Pancreas (tissue), 10 donors: ENCODE measurements at regions not wholly inside any gene's neighbourhood (a gene's known extent, or its start where the extent isn't known, plus 50 kb on each side); places are given as distances from the start of the nearest gene placed in this dataset.

Experiments used
- ATAC-seq, 4 donors: fragments of 200-7000 bp; cut with Tn5 transposase; one replicate each; pipeline versions ENCODE4 v1.8.0 to v1.9.1; 2020; ENCODE audit warnings: mild to moderate bottlenecking in 4 of 4, moderate library complexity in 4 of 4
- DNase-seq, 6 donors: peaks; one replicate each; pipeline ENCODE4 v3.0.0-alpha.2; 2020
- FAIRE-seq: peaks from 2 replicates; lab custom pipeline; 2012; peaks lifted over from hg19 to GRCh38; lab: Jason Lieb, UNC
- H3K27ac ChIP-seq, 4 donors: fragments of 200-600 bp; sonication (generic); 1 replicate in 3 of 4; 2 replicates in 1 of 4; pipeline versions ENCODE4 v1.5.0 to v1.8.0; 2020
- H3K27me3 ChIP-seq, 4 donors: fragments of 200-600 bp; one replicate each; pipeline ENCODE4 v1.8.0; 2021
- H3K36me3 ChIP-seq, 3 donors: fragments of 200-600 bp; sonication (generic) in 1 of 3; one replicate each; pipeline versions ENCODE4 v1.5.0 to v1.8.0; 2020 to 2021
- H3K4me1 ChIP-seq, 3 donors: fragments of 200-600 bp; one replicate each; pipeline ENCODE4 v1.8.0; 2021
- H3K4me3 ChIP-seq, 4 donors: fragments of 200-600 bp; sonication (generic) in 2 of 4; one replicate each; pipeline versions ENCODE4 v1.5.0 to v1.8.0; 2020 to 2021
- H3K9me3 ChIP-seq, 4 donors: fragments of 200-600 bp; one replicate each; pipeline ENCODE4 v1.8.0; 2021
- WGBS, 2 donors: extraction: QIAGEN DNeasy Blood & Tissue Kit; methylation state at CpG; one replicate each; pipeline ENCODE4 v1.1.7; 2013; 5-methylcytosine and 5-hydroxymethylcytosine counted together
- intact Hi-C, 3 donors: fragments of 100-400 bp; cut with DNase I; formaldehyde crosslinking; loops; one replicate each; pipeline versions ENCODE4 v1.11.1 to v1.14.2; 2022
- TF ChIP-seq, protein P1 (sequence below), 4 donors: fragments of 200-600 bp; sonication (generic) in 3 of 4; IDR thresholded peaks; one replicate each; pipeline versions ENCODE4 v1.5.0 to v1.8.0; 2021; ENCODE audit warnings: antibody characterized with exemption in 4 of 4
- donor health status: healthy with polysubstance abuse.
- donor health status: DM: no; HTN: no; CAD: no; lungs with moderate emphysema.
- donor health status: DM: no; HTN: no; CAD: no.
- donor health status: control.
- donor health status: control.
- donor health status: Bipolar disorder and iron deficiency.
- donor health status: DM: yes; HTN: yes; CAD: no.
- donor health status: DM: no; HTN: no; CAD: no.
- donor health status: DM: no; HTN: no; CAD: no.
- donor health status: DM: yes; HTN: yes; CAD: no.

- H3K4me1 ChIP-seq, result peaks cover 8 to 30% (median 28%) of the 10 kb centered on the region in 3 donors
- peak; percentile 80 to 92 (median 88) for ATAC-seq
- intact Hi-C loops, result no loop called here
- H3K27ac ChIP-seq, result peak overlapping the region in 1 of 4 donors; percentile 64
- DNase-seq, result peak in 3 of 6 donors; percentile 15 to 21 (median 19)
- TF ChIP-seq, protein P1, sequence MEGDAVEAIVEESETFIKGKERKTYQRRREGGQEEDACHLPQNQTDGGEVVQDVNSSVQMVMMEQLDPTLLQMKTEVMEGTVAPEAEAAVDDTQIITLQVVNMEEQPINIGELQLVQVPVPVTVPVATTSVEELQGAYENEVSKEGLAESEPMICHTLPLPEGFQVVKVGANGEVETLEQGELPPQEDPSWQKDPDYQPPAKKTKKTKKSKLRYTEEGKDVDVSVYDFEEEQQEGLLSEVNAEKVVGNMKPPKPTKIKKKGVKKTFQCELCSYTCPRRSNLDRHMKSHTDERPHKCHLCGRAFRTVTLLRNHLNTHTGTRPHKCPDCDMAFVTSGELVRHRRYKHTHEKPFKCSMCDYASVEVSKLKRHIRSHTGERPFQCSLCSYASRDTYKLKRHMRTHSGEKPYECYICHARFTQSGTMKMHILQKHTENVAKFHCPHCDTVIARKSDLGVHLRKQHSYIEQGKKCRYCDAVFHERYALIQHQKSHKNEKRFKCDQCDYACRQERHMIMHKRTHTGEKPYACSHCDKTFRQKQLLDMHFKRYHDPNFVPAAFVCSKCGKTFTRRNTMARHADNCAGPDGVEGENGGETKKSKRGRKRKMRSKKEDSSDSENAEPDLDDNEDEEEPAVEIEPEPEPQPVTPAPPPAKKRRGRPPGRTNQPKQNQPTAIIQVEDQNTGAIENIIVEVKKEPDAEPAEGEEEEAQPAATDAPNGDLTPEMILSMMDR (IDR thresholded peaks at IDR 0.05), result no peak
- H3K27me3 ChIP-seq, result no peaks in the 10 kb centered on the region
- H3K4me3 ChIP-seq, result no peak overlapping the region
- H3K36me3 ChIP-seq, result no peaks in the 10 kb centered on the region
- 15 to 18% methylated on average over 4 of the region's 4 CpGs for WGBS, 2 donors
- H3K9me3 ChIP-seq, result no peaks in the 10 kb centered on the region
- peak; percentile 72 for FAIRE-seq
Measured at GRCh38 chr2:39550701-39551285, 113.7 kb upstream of the MAP4K3 start.

DNA sequence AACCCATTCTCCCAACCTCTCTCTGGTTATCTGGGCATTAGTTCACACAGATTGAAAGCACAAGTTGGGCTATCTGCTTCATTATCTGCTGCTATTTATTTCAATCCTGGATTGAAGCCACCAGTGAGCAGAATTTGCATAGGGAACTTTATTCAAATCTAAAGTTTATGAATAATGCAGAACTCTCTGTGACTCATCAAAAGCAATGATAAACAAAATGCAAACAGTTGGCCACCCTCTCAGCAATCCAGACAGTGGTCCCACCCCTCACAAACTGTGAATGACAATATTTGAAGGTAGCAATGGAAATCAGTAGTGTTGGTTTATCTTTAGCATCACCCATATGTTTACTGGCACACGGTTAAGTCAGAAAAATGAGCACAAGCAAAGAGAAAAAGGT lies 106.8 kb upstream of the TMEM178A start:
- FAIRE-seq (no peak), ATAC-seq (no peak), DNase-seq (no peak)
- H3K4me3 ChIP-seq, result no peak overlapping the region
- no peaks in the 10 kb centered on the region for H3K9me3 ChIP-seq
- H3K27me3 ChIP-seq, result no peaks in the 10 kb centered on the region
- no peaks in the 10 kb centered on the region for H3K36me3 ChIP-seq
- no peaks in the 10 kb centered on the region for H3K4me1 ChIP-seq
- H3K27ac ChIP-seq, result no peak overlapping the region
- TF ChIP-seq, protein P1 (IDR thresholded peaks at IDR 0.05), result no peak
- intact Hi-C loops, result no loop called here
- 82 to 94% methylated on average over 1 of the region's 1 CpG for WGBS, 2 donors

DNA sequence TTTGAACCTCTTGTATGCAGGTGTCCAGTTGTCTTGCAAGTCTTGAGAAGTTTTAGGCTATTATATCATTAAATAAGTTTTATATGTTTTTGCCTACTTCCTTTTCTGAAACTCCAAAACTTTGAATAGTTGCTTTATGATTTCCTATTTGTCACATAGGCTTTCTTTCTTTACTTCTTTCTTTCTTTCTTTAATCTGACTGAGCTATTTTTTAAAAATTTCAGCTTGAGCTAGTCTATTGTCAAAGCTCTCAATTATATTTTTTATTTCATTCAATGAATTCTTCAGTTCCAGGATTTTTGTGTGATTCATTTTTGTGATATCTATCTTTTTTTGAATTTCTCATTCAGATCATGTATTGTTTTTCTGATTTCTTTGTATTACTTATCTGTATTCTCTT lies 102.1 kb upstream of the TMEM178A start:
- Histone ChIP-seq H3K27ac (no peak overlapping the region), H3K4me3 (no peak overlapping the region), H3K36me3 (no peaks in the 10 kb centered on the region), H3K4me1 (peaks cover 0 to 4% (median 3%) of the 10 kb centered on the region in 3 donors), H3K27me3 (no peaks in the 10 kb centered on the region), H3K9me3 (no peaks in the 10 kb centered on the region)
- TF ChIP-seq, protein P1 (IDR thresholded peaks at IDR 0.05), result no peak
- FAIRE-seq, result peak; percentile 20
- ATAC-seq, result no peak
- intact Hi-C loops, result no loop called here
- no peak for DNase-seq

GRCh38 chr2:39567507-39567906 lies 98.2 kb upstream of the TMEM178A start:
- TF ChIP-seq, protein P1 (IDR thresholded peaks at IDR 0.05), result no peak
- no peaks in the 10 kb centered on the region for H3K27me3 ChIP-seq
- H3K4me1 ChIP-seq, result peaks cover 0 to 8% (median 7%) of the 10 kb centered on the region in 3 donors
- intact Hi-C loops, result no loop called here
- 95 to 96% methylated on average over 1 of the region's 1 CpG for WGBS, 2 donors
- H3K9me3 ChIP-seq, result no peaks in the 10 kb centered on the region
- FAIRE-seq (no peak), ATAC-seq (no peak), DNase-seq (no peak)
- peak overlapping the region in 1 of 4 donors; percentile 26 for H3K27ac ChIP-seq
- H3K36me3 ChIP-seq, result no peaks in the 10 kb centered on the region
- H3K4me3 ChIP-seq, result no peak overlapping the region

- no peak for FAIRE-seq
- 77 to 82% methylated on average over 5 of the region's 5 CpGs for WGBS, 2 donors
- TF ChIP-seq, protein P1 (IDR thresholded peaks at IDR 0.05), result no peak
- peak overlapping the region in 2 of 4 donors; percentile 25 to 26 for H3K27ac ChIP-seq
- intact Hi-C loops, result no loop called here
- ATAC-seq, result peak in 3 of 4 donors; percentile 37 to 74 (median 56)
- H3K36me3 ChIP-seq, result no peaks in the 10 kb centered on the region
- H3K4me1 ChIP-seq, result peaks cover 0 to 8% (median 7%) of the 10 kb centered on the region in 3 donors
- no peaks in the 10 kb centered on the region for H3K27me3 ChIP-seq
- no peak overlapping the region for H3K4me3 ChIP-seq
- DNase-seq, result no peak
- H3K9me3 ChIP-seq, result no peaks in the 10 kb centered on the region
Measured at GRCh38 chr2:39568116-39568515, 97.6 kb upstream of the TMEM178A start.
